ENCODE measurements at regions not wholly inside any gene's neighbourhood (a gene's known extent, or its start where the extent isn't known, plus 50 kb on each side); places are given as distances from the start of the nearest gene placed in this dataset.
"Not testable (repeated sequence)": the region's sequence is repeated elsewhere in the genome, so short reads cannot be mapped to it uniquely, and the experiment has no call there.

DNA sequence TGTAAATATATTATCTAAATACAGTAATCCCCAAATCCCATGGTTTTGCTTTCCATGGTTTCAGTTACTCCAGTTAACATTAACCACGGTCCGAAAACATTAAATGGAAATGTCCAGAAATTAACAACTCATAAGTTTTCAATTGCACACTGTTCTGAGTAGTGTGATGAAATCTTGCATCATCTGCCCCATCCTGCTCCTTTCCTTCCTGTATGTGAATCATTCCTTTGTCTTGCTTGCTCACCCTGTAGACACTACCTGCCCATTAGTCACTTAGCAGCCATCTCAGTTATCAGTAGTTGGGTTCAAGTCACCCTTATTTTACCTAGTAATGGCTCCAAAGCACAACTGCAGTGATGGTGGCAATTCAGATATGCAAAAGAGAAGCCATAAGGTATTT, 1568.5 kb upstream of the WWC1 start:
- in situ Hi-C loops (cut with MboI; ENCODE audit: low pct_unique_long_range_greater_than_20kb, low sequenced_read_pairs, unreplicated experiment) = no loop called here
- no peak for DNase-seq (ENCODE audit: low spot score)
- TF ChIP-seq CTCF (IDR thresholded peaks at IDR 0.05; ENCODE audit: extremely low read depth, insufficient read depth, missing control alignments) = no peak

DNA sequence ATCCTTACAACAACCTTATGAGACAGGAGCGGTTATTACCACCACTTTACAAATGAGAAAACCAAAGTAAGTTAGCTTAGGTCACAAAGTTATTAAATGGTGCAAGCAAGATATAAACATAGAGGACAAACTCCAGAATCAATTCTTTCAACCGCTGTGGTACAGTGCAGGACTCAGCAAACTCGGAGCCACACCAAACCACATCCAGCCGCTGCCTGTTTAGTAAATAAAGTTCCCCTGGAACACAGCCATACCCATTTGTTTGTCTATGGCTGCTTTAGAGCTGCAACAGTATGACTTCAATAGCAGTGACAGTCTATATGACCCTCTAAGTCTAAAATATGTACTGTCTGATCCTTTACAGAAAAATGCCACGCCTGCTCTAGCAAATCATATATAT, 1567.2 kb upstream of the WWC1 start:
- in situ Hi-C loops (cut with MboI; ENCODE audit: low pct_unique_long_range_greater_than_20kb, low sequenced_read_pairs, unreplicated experiment) = no loop called here
- TF ChIP-seq CTCF (IDR thresholded peaks at IDR 0.05; ENCODE audit: extremely low read depth, insufficient read depth, missing control alignments) = no peak
- DNase-seq (ENCODE audit: low spot score) = no peak

DNA sequence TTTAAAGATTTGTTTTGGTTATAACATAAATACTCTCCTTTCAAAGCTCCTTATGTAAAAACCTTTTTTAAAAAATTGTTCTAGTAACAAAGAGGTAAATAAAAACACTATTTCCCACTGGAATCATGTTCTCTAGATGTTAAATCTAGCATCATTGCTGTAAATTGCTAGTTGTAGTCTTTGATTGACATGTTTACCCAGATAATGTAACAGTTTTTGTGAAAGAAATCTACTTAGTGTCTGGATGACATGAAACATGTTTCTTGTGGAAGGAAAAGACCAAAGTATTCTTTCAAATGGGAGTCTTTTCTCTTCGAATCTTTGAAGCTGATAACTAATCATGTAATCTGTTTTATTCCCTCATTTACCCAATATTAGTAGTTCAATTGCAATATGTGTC, 1565.9 kb upstream of the WWC1 start:
- TF ChIP-seq CTCF (IDR thresholded peaks at IDR 0.05; ENCODE audit: extremely low read depth, insufficient read depth, missing control alignments) = no peak
- no peak for DNase-seq (ENCODE audit: low spot score)
- in situ Hi-C loops (cut with MboI; ENCODE audit: low pct_unique_long_range_greater_than_20kb, low sequenced_read_pairs, unreplicated experiment) = no loop called here

DNA sequence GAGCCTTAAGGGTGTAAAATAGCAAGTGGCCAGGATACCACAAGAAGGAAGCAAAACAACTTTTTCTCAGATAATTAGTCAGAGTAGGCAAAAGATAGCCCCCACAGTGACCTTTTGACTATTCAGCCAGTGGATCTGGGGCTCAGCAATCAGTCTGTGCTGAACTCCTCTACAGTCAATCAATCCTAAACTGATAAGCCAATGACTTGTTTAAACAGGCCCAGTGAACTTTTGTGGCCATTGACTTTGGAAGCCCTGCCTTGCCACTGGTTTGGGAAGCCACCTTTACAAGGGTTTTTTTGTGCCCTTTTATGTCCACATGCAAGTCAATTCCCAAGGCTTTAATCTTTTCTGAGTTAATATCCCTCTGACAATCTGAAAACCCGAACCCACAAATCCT, 1565.0 kb upstream of the WWC1 start:
- no peak for TF ChIP-seq CTCF (IDR thresholded peaks at IDR 0.05; ENCODE audit: extremely low read depth, insufficient read depth, missing control alignments)
- DNase-seq (ENCODE audit: low spot score) = no peak
- in situ Hi-C loops (cut with MboI; ENCODE audit: low pct_unique_long_range_greater_than_20kb, low sequenced_read_pairs, unreplicated experiment) = no loop called here

DNA sequence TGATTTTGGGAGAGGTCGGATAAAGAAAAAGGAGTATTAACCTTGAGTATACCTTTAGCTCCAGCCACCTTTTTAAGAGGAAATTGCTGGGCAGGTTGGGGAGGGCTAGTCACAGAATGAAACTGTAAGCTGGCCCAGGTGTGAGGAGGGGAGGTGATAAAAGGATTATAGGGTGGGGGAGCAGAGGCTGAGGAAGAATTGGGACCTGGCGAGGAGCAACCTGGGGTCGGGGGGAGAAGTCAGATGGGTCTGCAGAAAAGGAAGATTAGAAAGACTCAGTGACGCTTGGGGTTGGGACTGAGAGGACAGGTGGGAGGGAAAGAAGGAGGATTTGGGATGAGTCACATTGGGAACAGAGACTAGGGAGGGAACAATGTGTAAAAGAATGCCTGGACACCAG, 1548.5 kb upstream of the WWC1 start:
- DNase-seq (ENCODE audit: low spot score); in situ Hi-C loops (cut with MboI; ENCODE audit: low pct_unique_long_range_greater_than_20kb, low sequenced_read_pairs, unreplicated experiment): not testable (repeated sequence)

GRCh38 chr5:166746506-166746905, 1544.9 kb upstream of the WWC1 start:
- in situ Hi-C loops (cut with MboI; ENCODE audit: low pct_unique_long_range_greater_than_20kb, low sequenced_read_pairs, unreplicated experiment) = no loop called here
- DNase-seq (ENCODE audit: low spot score) = no peak

DNA sequence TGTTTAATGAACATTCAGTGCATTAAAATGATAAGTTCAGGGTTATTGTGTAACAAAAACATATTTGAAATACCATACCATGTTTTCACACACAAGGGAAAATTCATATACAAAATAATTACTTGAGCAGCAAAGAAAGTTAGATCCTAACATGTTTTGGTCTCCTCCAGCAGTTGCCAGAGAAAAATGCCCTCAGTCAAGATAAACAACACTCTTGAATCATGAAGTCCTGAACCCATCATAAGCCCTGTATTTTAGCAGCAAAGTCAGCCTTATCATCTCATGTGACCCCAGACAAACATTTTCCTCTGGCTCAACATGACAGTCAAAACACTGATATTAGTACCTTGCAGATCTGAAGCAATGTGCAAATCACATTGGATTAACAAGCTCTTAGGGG, 1541.1 kb upstream of the WWC1 start:
- DNase-seq (ENCODE audit: low spot score) = no peak
- TF ChIP-seq CTCF (IDR thresholded peaks at IDR 0.05; ENCODE audit: extremely low read depth, insufficient read depth, missing control alignments) = no peak
- in situ Hi-C loops (cut with MboI; ENCODE audit: low pct_unique_long_range_greater_than_20kb, low sequenced_read_pairs, unreplicated experiment) = no loop called here

More at GRCh38 chr5:166746506-166746905, 1544.9 kb upstream of the WWC1 start:
- TF ChIP-seq CTCF (IDR thresholded peaks at IDR 0.05; ENCODE audit: extremely low read depth, insufficient read depth, missing control alignments) = no peak
